RKO (cell line): ENCODE measurements at regions not wholly inside any gene's neighbourhood (a gene's known extent, or its start where the extent isn't known, plus 50 kb on each side); places are given as distances from the start of the nearest gene placed in this dataset.

Source experiments
- DNase-seq: peaks from one replicate; pipeline ENCODE4 v3.0.0-alpha.2; 2016; ENCODE audit warnings: low spot score

DNA sequence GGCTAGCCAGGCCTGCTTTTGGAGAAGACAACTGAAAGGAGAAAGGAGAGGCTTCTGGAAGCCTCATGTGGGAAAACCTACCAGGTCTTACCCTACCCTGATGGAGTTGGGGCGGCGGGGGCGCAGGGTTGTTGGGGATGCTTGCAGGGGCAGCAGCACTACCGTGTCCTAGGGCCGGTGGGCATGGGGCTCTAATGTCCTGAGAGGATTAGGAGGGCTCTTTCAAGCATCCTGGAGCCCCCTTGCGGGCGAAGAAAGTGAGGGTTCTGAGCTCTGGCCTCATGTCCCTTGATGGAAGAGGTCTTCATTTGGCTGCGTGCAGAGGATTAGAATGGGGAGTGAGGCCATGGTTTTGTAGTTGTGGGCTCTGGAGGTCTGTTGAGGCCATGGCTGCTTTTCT, 86.9 kb upstream of the PITX1 start:
- no peak for DNase-seq

DNA sequence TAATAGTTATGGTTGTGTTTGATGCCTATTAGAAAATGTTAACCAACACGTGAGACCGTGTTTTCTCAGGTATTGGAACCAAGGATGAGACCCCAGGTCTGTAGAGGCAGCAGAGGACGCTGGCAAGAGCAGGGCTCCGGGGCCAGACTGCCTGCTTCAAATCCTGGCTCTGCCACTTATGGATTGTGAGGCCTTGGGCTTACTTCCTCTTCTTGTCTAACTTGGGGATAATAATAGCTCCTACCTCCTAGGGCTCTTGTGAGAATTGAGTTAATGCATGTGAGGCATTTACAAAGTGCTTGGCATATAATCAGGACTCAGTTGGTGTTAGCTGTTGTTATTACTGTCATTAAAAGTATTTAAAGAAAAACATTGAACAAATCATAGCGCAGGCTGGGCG, 85.5 kb upstream of the PITX1 start:
- DNase-seq = no peak

DNA sequence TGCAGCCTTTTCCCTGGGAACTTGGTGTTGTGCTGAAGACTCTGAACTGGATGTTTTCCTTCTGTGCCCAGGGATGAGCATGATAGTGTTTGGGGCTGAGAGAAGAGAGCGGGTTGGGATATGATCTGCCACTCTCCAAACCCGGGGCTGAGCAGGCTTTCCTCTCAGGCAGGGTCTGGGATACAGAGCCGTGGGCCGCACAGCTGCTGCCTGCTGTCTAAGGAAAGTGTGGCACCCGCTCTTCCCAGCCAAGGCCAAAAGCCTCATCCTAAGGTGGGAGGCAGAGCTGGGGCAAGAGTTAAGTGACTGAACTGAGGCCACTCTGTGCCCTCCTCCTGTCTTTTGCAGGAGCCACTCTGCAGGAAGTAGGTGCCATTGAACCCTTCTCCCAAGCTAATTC, 83.6 kb upstream of the PITX1 start:
- DNase-seq = no peak

DNA sequence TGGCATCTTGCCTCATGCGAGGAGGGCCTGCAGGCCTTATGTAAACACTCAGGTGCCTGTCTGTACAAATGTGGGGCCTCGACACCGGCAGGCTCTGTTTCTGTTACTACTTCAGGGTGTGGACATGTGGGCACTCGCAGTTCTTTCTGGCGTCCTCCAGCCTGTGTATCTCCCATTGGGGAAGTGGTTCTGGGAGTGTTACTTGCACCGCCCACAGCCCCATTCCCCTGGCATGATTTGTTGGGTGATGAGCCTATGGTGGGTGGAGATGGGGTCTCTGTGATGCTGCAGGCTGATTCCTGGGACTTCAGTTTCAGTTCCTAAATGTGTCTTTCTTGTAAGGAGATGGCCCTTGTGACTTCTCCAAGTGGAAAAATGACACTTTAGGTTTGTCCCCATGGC, 82.1 kb upstream of the PITX1 start:
- no peak for DNase-seq

DNA sequence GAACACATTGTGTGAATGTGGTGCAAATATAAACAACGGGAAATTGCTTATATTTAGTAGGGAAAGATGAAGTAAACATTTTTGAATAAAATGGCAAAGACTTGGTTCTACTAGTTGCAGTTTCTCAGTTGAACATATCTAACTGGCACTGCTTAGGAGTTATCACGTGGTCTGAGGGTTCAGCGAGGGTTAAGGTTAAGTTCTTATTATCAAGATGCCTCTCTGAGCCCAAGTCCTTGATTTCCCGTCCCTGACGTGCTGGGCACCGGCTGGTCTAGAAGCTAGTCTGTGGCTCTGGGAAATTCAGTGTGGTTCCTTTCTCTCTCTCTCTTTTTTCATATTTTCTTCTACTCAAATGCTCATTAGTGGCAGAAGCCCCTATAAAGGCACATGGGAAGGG, 81.6 kb upstream of the PITX1 start:
- DNase-seq = no peak

- DNase-seq = no peak
These were observed 80.7 kb upstream of the PITX1 start for GRCh38 chr5:135114759-135115158.

- DNase-seq = no peak
These were observed 78.1 kb upstream of the PITX1 start for GRCh38 chr5:135112008-135112725.

DNA sequence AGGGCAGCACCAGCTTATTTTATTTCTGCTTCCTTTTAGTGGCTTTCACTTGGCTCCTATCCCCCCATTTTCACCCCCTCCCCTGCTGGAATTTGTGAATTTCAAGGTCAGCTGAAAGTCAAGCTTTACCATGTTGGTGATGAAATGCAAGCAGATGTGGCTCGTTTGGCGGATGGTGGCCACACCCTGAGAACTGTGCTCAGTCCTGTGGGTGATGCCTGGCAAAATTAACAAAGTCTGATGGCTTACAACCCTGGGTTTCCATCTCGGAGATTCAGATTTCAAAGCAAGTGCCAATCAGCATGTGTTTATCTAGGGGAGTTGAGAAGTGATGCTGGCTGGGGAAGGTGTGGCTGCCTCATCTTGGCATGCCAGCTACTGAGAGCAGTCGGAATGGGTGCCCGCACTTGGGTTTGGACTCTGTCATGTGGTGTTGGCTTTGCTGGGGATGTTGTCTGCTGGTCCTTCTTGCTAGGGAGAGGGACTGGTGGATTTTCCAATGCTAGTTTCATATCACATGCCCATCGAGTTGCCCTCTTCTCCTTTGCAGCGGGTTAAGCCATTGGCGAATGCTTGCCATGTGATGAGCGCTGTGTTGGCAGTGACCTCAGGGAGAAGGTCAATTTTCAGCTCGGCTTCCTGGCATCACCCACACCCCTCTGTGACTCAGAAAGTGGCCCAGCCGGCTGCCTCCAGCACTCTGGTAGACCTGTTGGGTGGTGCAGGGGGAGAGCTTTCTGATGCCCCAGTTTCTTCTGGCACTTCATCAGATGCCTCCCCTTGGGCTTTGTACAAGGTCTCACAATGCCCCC, 77.0 kb upstream of the PITX1 start:
- DNase-seq = no peak

DNA sequence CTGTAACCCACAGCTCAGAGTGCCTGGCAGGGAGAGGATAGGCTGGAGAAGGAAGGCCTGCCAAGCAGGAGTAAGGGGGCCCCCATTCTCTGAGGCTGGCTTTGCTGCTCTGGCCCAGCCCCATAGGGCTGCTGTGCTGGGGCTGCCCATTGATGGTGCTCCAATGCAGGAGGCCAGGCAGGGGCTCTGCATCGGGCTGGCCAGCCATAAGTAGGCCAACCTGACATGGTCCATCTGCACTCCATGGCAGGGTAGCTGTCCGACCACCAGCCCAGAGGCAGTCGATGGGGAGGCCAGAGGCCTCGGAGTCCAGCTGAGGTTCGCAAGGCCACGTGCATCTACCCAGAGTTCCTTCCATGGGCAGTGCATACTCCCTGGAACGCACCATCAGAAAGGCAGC, 75.0 kb upstream of the PITX1 start:
- no peak for DNase-seq

GRCh38 chr5:135108569-135108968, 74.5 kb upstream of the PITX1 start:
- DNase-seq = no peak

- DNase-seq = no peak
These were observed 74.0 kb upstream of the PITX1 start for GRCh38 chr5:135107986-135108385.

GRCh38 chr5:135106610-135107471, 72.8 kb upstream of the PITX1 start:
- peak; percentile 6 for DNase-seq

- no peak for DNase-seq
These were observed 72.1 kb upstream of the PITX1 start for GRCh38 chr5:135106136-135106535.

DNA sequence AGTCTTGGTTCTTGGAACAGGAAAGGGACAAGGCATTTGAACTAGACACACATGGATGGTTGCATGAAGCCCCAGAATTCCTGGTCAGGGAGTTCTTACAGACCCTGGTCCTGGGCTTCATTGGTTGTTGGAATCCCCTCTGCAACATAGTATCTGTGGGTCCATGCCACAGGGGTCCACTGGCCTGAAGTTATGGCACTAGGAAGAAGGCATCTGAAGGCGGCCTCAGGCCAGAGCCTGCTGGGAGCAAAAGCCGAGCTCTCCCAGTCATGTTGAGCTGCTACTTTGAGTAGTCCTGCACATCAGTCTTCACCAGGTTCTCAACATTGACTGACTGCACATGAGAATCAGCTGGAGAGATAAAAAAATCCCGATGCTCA, 71.1 kb upstream of the PITX1 start:
- DNase-seq = no peak

DNA sequence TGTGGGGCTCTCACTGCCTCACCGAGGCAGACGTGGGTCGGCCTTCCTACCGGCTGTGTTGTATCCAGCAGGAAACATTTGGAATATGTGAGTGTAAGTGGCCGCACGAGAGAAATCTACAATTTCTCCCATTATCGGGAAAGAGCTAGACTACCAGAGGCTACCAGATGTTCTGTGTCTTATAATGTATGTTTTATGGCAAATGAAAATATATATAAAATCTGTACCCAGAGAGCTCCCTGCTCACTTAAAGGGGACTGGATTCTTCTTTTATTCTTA, 69.5 kb upstream of the PITX1 start:
- DNase-seq = no peak

- no peak for DNase-seq
These were observed 68.9 kb upstream of the PITX1 start for GRCh38 chr5:135102716-135103574.

DNA sequence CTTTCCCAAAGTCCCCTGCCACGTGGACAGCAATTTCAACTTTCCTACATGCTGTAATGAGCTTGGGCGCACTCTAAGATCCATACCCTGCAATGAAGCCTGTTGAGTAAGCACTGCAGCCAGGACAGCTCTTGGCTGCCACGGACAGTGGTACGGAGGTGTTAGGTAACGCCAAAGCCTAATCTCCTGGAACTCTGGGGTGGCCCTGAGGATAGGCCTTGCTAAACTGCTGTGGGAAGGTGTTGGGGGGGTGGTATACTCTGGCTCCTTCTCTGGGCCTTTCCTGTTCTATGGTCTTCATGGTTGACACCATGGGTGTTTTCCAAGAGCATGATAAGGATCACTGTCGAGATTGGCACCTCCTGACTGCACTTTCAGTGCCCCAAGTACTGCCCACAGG, 66.4 kb upstream of the PITX1 start:
- DNase-seq = no peak

- no peak for DNase-seq
These were observed 66.0 kb upstream of the PITX1 start for GRCh38 chr5:135100011-135100410.

DNA sequence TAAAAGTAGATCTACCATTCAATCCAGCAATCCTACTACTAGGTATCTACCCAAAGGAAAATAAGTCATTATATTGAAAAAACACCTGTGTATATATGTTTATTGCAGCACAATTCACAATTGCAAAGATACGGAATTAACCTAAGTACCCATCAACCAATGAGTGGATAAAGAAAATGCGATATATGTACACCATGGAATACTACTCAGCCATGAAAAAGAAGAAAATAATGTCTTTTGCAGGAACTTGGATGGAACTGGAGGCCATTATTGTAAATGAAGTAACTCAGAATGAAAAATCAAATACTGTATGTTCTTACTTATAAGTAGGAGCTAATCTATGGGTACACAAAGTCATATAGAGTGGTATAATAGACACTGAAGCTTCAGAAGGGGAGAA, 63.4 kb upstream of the PITX1 start:
- no peak for DNase-seq

- DNase-seq = no peak
These were observed 61.8 kb upstream of the PITX1 start for GRCh38 chr5:135095871-135096270.

GRCh38 chr5:135095052-135095715, 61.2 kb upstream of the PITX1 start:
- DNase-seq = no peak
